A673 (cell line): ENCODE measurements at regions not wholly inside any gene's neighbourhood (a gene's known extent, or its start where the extent isn't known, plus 50 kb on each side); places are given as distances from the start of the nearest gene placed in this dataset.

ENCODE experiments used
- CTCF ChIP-seq: fragments of 300-800, 200-600 bp; sonication (generic); conservative IDR thresholded peaks from 2 replicates; pipeline ENCODE4 v1.5.1; 2017; ENCODE audit warnings: low read depth, mild to moderate bottlenecking, antibody characterized with exemption, low read length, moderate library complexity, mixed read lengths
- EZH2 ChIP-seq: fragments of 200-600 bp; sonication (generic); IDR thresholded peaks from 2 replicates; pipeline ENCODE4 v1.6.1; 2017; ENCODE audit warnings: borderline replicate concordance, low read depth, mild to moderate bottlenecking, mixed read lengths, antibody characterized with exemption, low read length; ENCODE audit not compliant: poor library complexity, severe bottlenecking

- TF ChIP-seq CTCF (no peak), EZH2 (no peak)
Observed at GRCh38 chr6:19391926-19392325, 445.2 kb upstream of the ID4 start.
